ENCODE measurements at regions not wholly inside any gene's neighbourhood (a gene's known extent, or its start where the extent isn't known, plus 50 kb on each side); places are given as distances from the start of the nearest gene placed in this dataset.

DNA sequence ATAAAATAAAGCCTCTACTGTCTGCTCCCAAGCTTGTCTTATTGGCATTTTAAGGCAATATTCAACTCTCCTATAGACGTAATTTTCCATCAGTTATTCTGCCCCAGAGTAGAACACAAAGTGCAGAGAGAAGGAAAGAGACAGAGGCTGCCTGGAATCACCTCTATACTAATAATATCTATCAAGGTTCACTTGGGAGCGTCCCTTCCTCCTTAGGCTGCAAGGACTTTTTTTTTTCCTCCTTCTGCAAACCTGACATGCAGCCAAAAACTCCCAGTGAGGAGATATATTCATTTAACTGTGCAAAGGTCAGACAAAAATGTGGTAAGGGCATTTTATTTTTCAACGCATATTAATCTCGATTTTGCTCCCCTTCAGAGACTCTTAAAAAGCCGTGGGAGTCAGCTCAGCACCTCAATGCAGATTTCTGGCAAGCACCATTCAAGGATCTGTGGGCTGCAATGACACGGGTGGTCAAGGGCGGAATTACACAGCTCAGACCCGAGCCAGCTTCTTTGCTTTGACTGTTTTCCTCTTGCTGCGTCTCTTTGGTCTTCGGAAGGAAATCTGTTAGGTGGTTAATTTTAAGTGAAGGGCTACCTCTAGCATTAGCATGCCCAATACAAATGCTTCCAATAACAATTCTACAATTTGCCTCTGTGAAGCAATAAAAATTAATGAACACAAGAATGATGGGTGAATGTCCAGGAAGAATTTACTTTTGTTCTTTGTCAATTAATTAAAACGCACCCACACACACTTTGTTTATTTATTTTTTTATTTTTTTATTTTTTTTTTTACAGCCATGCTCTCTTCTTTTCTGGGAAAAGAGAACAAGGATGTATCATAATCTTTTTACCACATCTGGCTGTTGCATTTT is 587.7 kb upstream of the GRAMD2B start:
- no peak for DNase-seq

DNA sequence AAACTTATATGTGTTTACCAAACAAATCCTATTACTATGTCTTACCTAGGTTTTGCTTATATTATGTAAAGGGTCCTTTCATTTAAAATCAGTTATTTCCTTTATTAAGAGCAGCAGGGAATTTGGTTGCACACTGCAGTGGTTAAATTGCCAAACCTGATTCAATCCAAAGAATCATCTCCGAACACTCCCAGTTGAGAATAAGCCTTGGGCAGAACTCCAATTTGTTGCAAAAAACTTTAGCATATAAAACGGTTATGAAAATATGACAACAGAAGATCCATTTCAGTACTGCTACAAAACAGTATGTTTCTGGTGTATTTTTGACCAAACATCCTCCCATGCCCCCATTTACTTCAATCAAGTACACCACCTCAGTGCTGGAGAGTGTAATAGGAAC is 587.0 kb upstream of the GRAMD2B start:
- DNase-seq: no peak

DNA sequence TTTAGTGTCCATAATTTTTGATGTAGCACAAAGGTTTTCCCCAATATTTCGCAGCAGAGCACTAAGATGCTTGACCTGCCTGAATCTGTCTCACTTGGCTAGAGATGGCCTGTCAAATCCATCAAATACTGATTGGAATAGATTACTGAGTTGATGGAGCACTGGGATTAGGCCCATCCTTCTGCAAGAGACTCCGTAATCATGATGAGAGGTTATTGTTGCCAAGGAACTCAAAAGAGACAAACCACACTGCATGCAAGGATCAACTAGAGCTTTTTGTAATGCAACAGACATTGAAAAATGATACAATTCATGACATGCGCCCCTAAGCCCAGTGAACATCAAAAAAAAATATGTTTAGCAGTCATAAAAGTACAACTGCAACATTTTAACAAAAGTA is 585.3 kb upstream of the GRAMD2B start:
- DNase-seq: no peak

DNA sequence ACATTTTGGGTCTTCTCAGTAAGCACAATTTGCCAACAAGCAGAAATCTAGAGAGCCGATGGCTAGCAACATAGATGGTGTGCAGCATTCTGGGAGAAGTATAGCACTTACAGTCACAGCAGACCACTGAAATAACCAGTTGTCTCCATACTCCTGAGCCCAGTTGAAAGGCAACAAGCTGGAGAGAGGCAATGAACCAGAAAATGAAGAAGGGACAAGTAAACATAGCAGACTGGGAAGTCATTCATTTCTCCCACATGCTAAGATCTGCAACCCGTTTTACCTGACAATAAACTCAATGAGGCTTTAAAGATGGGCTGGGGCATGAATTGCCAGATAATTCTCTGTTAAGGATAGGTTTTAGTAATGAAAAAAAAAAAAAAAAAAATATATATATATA is 575.6 kb upstream of the GRAMD2B start:
- DNase-seq: no peak

DNA sequence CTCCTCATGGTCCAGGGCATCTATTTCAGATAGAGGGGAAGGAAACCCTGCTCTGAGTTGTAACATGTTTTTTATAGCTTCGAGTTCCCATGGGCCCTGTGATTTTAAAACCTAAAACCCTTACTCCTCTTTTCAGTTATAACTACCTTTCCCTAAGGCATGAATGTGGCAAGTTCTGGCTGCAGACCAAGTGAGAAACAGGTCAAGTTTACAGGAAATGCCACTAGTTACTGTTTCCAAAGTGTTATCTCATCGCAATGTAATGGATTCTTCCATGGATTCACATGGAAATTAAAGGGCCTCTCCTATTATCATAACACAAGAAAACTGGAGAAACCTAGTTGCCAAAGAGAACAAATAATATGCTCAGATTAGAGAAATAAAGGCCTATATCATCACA is 574.5 kb upstream of the GRAMD2B start:
- DNase-seq: no peak

DNA sequence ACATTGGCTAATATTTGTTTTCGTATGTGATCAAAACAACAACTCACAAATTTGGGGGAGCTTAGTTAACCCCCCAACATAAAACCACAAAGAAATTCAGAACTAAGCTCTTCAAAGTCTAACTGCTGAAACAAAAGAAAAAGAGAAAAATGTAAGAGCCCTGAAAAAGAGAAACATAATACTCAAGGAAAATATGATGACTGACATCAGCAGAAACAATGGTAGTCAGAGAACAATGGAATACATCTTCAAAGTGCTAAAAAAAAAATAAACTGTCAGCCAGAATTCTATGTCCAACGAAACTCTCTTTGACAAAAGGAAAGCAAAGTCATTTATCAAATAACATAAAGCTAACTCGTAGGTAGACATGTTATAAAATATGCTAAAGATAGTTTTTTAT is 566.3 kb upstream of the GRAMD2B start:
- no peak for DNase-seq

DNA sequence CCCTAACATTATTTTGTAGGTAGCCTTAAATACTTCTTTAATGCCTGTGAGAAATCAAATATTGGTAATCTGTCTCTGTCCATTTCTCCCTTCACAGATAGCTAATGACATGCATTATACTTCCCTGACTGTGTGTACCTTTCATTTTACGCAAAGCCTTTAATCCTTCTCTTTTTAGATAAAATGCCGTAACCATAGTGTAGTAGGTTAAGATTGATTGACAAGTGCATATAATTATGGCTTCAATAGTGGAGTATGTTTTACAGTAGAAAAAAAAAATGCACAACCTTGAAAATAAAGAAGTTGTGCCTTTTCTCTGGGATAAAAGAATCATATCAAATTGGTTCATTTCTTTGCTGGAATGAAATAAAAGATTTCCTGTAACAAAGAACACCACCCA is 559.6 kb upstream of the GRAMD2B start:
- DNase-seq: no peak

DNA sequence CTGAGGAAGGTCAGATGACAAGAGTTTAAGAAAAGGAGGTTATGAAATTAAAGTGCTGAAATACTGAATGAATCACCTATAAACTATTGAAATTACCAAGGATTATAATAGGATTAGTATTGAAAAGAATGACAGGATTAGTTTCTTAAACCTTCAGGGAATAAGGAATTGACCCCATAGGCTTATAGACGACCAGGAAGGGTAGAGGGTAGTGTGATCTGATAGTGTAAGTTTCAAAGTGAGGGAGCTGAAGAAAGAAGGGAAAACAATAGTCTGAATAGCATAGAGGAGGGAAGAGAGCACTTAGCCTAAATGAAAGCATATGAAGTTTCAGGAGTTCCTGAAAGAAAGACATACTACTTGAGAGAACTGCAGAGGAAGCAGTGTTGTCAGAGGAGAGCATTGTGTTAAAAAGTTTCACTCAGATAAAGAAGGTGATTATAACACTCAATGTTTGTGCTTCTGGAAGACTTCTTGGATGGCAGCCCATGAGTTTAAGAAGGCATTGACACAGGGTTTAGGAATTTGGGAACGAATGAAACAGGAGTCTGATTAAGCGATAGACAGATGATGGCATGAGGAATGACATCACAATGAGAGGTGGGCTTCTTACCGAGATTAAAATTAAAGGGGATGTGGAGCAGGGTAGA is 557.9 kb upstream of the GRAMD2B start:
- no peak for DNase-seq

DNA sequence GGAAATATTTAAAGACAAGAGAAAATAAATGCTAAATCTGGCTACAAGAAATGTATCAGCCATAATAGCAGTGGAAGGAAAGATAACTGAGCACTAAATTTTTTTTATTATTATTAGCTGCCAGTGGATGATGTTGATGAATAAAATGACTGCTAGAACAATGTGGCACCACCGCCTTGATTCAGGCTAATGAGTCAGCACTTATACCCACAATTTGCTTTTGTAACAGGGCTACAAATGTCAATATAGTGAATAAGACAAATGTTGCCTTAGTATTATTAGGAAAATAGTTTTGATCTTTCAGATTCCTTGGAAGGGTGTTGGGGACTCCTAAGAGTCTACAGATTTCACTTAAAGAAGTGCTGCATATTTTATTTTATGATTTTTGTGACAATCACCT is 555.2 kb upstream of the GRAMD2B start:
- DNase-seq: no peak

DNA sequence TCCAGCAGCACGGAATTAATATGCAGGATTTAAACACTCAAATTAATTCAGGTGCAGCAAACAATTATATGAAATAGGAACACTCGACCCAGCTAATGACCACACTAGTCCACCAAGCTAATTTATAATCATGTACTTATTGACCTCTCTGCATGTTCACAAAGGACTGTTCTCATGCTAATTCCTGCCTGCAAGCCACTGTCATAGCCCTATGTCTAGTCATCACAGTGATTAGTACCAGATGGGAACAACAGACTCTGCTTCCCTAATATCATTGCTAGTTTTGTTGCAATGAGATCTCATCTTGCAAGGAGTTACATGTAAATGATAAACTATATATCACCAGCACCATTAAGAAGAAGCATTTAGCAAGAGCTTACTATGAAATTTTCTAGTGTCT is 553.0 kb upstream of the GRAMD2B start:
- no peak for DNase-seq

DNA sequence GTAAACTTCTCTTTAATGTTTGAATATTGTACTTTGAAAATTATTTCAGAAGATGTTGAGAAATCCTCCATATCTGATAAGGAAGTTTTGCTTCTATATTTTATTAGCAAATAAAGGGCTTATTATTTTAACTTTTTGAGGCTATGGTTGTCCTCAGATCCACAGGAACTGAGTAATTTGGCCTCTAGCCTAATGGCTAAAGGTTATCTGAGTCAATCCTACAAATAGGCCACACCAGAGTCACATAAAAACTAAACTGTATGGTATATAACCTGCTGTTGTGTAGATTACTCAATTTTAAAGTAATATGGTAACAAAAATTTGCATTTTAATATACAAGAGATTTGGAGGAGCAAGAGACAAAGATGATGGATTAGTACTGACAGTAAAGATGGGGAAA is 549.2 kb upstream of the GRAMD2B start:
- DNase-seq: no peak

DNA sequence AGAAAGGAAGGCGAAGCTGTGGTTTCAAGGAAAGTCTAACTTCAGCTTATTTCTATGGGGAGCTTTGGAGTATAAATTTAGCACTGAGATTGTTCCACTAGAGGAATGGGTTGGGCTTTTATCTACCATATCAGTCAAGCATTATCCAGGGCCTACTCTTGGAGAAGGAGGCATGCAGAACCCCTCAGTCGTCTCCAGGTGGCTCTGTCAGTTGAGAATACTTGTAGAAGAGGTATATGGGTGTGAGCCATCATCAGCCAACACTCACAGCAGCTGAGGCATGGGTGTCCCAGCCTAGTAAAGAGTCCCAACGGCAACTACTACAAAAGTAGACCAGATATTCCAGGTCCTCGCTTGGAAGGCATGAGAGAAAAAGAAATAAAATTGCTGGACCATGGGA is 548.5 kb upstream of the GRAMD2B start:
- DNase-seq: no peak

DNA sequence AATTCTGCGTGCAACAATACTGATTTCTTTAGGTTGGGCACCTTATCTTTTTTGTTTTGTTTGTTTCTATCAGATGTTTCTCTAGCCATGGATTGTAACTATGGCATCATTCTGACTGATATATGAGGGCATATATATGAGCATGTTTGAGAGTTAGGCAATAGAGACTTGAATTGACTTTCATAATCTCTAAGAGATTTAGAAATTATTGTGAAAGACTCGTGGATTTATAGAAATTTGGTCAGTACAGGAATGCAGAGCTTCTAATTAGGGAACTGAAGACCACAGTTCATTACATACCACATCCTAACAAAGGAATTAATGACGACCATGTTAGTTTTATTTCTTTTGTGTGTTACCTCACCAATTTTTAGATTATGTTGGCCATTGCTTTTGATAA is 546.0 kb upstream of the GRAMD2B start:
- DNase-seq: no peak

DNA sequence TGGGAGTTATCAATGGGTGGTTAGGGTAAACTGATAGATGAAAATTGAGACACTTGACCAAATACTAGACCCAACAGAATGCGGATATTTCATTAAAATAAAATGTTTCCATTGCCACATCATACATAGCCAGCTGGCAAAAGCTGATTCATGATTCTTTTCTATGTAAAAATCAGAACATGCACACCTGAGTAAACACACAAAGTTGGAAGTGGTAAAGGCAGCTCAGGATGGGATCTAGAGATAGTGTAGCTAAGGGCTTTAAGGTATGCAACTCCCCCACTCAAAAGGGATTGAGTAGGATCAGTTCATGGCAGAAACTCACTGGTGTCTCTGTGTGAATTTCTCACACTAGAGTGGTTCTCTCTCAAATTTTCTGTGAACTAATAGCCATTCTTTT is 541.1 kb upstream of the GRAMD2B start:
- DNase-seq: no peak

DNA sequence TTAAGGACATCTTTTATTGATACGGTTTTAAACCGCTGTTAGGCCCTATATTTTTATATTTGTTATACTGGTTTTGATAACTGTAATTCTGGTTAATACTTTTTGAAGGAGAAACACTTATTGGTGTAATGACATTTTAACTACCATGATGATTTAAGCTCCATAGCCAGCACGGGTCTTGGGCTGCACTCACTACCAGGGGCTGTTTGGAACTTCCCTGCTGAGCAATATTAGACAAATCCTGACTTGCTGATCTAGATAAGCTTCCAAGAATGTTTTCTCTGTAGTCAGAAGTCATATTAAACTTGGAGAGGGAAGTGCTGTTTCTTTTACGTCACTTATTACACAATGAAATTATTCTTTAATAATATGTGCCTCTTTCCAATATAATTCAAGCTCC is 540.0 kb upstream of the GRAMD2B start:
- DNase-seq: no peak

DNA sequence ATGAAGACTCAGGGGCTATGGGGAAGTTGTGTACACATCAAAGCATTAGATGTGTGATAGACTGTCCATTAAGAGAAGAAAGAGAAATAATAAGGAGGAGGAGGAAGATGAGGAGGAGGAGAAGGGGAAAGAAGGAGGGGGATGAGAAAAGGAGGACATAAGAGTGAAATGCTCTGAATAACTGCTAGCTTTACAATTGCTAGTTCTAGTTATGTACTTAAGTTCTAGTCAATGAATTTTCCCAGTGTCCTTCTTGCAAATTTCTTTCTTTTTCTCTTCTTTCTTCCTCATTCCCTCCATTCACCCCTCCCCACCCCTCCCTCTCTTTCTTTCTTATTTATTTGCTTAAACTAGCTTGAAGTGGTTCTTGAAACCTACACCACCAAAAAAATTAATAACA is 534.9 kb upstream of the GRAMD2B start:
- DNase-seq: no peak

DNA sequence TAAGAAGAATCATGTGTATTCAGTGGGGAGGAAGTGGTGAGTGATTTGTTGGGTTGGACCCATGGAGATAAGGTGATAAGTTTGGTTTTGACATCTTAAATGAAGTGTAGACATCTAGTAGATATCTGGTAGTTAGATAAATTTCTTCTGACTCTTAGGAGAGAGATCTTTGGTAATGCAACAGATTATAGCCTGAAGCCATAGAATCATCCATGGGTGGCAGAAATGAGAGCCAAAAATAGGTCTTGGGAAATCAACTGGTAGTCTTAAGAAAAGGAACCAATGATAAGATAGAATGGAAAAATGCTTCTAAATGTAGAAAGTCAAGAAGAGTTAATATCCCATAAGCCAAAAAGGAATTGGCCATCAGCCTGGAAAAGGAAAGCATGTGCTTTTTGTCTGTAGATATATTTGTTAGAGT is 532.7 kb upstream of the GRAMD2B start:
- DNase-seq: no peak

DNA sequence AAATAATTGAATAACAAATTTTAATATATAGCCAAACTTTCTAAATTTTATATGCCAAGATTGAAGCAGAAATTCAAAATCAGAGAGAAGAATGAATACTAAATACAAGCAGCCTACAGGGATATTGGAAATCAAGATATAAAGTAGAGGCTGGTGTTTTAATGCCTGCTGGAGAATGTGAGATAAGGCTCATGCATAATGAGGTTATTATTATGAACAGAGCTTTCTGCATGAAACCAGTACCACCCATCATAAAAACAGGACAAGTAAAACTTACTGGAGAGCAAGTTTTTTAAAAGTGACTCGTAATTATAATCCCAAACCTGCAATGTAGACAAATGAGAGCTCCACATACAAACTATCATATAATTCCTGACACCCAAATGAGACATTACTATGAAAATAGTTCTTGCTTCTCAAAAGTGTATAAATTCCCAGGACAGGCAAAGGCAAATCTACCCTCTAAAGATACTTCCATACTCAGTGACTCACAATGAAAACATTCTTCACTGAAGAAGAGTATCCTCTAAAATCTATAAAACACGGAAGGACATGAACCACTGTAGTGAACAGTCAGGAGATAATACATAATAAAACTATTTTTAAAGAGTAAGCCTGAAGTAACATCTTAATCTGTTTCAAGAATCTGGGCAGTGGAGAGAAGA is 532.0 kb upstream of the GRAMD2B start:
- DNase-seq: no peak

DNA sequence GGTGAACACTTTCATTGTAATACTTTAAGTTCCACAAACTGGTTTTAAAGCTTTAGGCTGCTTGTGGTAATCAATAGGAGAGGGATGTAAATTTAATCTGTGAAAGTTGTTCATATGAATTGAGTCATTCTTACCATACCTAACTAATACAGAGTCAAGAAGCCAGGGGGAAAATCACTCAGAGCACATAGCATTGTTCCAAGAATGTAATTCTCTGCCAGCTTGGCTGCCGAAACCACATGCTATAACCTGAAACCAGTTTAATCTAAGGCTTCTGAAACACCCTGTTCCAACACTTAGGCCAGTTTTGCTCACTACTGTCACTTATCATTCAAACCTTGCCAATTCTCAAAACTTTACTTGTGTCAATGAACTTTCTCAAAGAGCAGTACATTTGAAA is 528.8 kb upstream of the GRAMD2B start:
- no peak for DNase-seq

DNA sequence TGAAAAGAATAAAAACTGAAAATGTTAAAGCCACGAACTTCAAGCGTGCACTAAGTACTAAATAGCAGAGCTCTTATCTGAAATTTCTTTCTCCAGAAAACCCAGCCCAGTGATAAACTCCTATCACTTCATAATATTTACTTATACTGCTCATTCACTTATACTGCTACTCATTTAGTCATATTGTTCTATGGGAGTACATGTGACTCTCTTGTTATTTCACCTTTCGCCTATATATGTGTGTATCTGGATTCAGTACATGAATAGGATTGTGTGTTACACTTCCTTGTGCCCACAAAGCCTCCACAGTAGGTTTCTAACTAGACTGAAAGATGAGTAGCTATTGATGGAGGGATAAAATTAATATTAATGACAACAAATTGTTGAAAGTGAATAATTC is 526.8 kb upstream of the GRAMD2B start:
- DNase-seq: no peak

DNA sequence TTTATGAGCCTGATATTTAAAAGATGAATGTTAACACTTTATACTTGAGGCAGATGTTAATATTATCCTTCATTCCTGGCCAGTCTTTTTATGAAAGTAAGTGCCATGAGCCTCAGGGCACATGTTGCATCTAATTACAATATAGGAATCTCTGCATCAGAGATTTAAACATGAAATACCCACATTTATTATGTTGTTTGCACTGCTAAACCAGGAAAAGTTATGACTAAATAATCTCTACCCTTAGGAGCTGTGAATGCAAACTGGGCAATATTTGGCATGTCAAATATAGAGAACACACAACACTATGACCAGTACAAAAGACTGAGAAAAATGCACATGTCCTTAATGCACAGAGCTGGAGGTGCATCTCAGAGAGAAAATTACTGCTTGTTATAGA is 526.1 kb upstream of the GRAMD2B start:
- no peak for DNase-seq

DNA sequence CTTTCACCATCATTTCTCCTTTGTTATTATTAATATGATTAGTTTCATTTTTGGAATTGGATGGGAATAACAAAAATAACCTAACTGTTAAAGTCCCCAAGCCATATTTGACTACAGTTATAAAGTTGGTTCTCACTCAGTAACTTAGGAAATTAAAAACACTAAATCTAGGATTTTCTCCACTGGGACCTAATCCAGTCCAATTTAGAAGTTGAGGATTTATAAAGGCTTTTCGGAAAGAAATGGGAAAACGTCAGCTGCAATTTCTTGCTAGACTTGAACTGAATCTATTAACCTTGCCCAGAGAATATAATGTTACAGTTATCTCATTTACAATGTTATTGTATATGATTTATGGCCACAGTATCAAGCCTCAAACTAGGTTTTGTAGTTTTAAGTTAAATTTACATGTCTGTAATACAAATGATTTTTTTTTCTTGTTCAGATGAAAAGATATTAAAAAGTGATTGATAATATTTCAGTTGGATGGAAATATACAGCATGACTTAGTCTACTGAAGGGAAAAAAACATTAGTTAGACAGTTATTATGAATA is 524.3 kb upstream of the GRAMD2B start:
- no peak for DNase-seq

DNA sequence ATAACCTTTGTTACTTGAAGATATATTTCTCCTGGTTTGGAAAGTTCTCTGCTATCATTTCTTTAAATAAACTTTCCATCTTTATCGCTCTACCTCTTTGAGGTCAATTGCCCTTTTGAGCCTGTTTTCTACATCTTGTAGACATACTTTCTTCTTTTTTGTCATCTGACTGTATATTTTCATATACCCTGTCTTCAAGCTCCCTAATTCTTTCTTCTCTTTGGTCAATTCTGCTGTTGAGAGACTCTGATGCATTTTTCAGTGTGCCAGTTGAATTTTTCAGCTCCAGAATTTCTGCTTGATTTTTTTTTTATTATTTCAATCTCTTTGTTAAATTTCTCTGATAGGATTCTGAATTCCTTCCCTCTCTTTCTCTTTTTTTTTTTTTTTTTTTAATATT is 511.2 kb upstream of the GRAMD2B start:
- no peak for DNase-seq

DNA sequence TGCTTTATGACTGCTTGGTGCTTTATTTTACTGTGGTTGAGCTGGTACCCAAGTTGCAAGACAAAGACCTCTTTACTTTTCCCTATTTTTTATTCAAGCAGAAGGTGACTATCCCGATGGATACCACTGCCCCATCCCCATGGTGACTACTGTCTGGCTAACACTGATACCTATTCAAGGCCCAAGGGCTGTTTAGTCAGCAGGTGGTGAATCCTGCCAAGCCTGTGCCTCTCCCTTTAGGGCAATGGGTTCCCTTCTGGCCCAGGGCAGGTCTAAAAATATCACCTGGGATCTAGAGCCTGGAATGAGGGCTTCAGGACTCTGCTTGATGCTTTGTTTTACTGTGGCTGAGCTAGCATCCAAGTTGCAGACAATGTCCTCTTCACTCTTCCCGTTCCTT is 510.0 kb upstream of the GRAMD2B start:
- no peak for DNase-seq

Measured in NCI-H2081 treated with DMSO at 0.1 percent for 48 hours (cell line).